ENCODE measurements at regions not wholly inside any gene's neighbourhood (a gene's known extent, or its start where the extent isn't known, plus 50 kb on each side); places are given as distances from the start of the nearest gene placed in this dataset.

DNA sequence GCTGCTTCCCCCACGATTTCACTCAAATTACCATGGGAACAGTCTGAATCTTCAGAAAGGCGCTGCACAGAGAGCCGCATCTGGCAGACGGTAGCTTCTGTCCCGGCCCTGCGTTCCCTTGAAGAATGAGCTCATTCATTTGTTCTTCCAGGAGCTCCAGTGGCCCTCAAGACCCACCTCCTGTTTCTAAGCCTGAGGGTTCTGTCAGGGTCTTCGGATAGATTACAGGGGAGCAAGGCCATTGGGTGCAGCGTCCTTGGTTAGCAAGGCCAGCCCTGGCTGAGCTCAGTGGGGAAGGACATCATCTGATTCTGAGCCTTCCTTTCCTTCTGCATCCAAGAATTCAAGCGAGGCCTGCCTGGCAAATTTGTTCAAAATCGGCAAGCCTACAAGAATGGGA is 111.9 kb downstream of the PDCL3 start:
- TF ChIP-seq SUZ12 (IDR thresholded peaks at IDR 0.05; ENCODE audit: extremely low read depth, insufficient read depth, insufficient read length): no peak
- no peak for TF ChIP-seq YY1 (IDR thresholded peaks at IDR 0.05; ENCODE audit: insufficient read depth, insufficient read length)

Data from NT2/D1 (cell line).